AG08396 (cell line): ENCODE measurements at regions not wholly inside any gene's neighbourhood (a gene's known extent, or its start where the extent isn't known, plus 50 kb on each side); places are given as distances from the start of the nearest gene placed in this dataset.

ENCODE experiments used
- DNase-seq: peaks from one replicate; pipeline ENCODE4 v3.0.0; 2012; ENCODE audit warnings: low spot score, mixed read lengths

- DNase-seq, result no peak
Measured at GRCh38 chr5:155068616-155069100, 55.1 kb downstream of the KIF4B start.

- DNase-seq, result no peak
Measured at GRCh38 chr5:155069961-155070360, 56.4 kb downstream of the KIF4B start.

GRCh38 chr5:155070781-155071180 is 57.2 kb downstream of the KIF4B start:
- no peak for DNase-seq

GRCh38 chr5:155076379-155076778 is 62.8 kb downstream of the KIF4B start:
- DNase-seq, result no peak

- no peak for DNase-seq
Measured at GRCh38 chr5:155079698-155080097, 66.1 kb downstream of the KIF4B start.

- DNase-seq, result no peak
Measured at GRCh38 chr5:155080721-155081120, 67.2 kb downstream of the KIF4B start.

GRCh38 chr5:155081618-155082017 is 68.1 kb downstream of the KIF4B start:
- DNase-seq, result no peak

GRCh38 chr5:155082401-155082800 is 68.8 kb downstream of the KIF4B start:
- peak; percentile 30 for DNase-seq

- no peak for DNase-seq
Measured at GRCh38 chr5:155085282-155085989, 71.9 kb downstream of the KIF4B start.

GRCh38 chr5:155087036-155087435 is 73.5 kb downstream of the KIF4B start:
- DNase-seq, result no peak

- DNase-seq, result no peak
Measured at GRCh38 chr5:155088811-155089210, 75.3 kb downstream of the KIF4B start.

- no peak for DNase-seq
Measured at GRCh38 chr5:155089643-155090042, 76.1 kb downstream of the KIF4B start.

- DNase-seq, result no peak
Measured at GRCh38 chr5:155091063-155091648, 77.6 kb downstream of the KIF4B start.

GRCh38 chr5:155091768-155092717 is 78.5 kb downstream of the KIF4B start:
- no peak for DNase-seq

- DNase-seq, result no peak
Measured at GRCh38 chr5:155094455-155094854, 80.9 kb downstream of the KIF4B start.

- DNase-seq, result no peak
Measured at GRCh38 chr5:155097995-155098394, 84.4 kb downstream of the KIF4B start.

- DNase-seq, result no peak
Measured at GRCh38 chr5:155098433-155098832, 84.9 kb downstream of the KIF4B start.

GRCh38 chr5:155101697-155102096 is 88.1 kb downstream of the KIF4B start:
- no peak for DNase-seq

GRCh38 chr5:155103146-155103545 is 89.6 kb downstream of the KIF4B start:
- DNase-seq, result no peak

- no peak for DNase-seq
Measured at GRCh38 chr5:155104441-155104840, 90.9 kb downstream of the KIF4B start.

GRCh38 chr5:155106221-155106620 is 92.7 kb downstream of the KIF4B start:
- DNase-seq, result no peak

- no peak for DNase-seq
Measured at GRCh38 chr5:155113888-155114287, 100.3 kb downstream of the KIF4B start.

GRCh38 chr5:155114655-155115054 is 101.1 kb downstream of the KIF4B start:
- DNase-seq, result no peak
